ENCODE measurements at regions not wholly inside any gene's neighbourhood (a gene's known extent, or its start where the extent isn't known, plus 50 kb on each side); places are given as distances from the start of the nearest gene placed in this dataset.

DNA sequence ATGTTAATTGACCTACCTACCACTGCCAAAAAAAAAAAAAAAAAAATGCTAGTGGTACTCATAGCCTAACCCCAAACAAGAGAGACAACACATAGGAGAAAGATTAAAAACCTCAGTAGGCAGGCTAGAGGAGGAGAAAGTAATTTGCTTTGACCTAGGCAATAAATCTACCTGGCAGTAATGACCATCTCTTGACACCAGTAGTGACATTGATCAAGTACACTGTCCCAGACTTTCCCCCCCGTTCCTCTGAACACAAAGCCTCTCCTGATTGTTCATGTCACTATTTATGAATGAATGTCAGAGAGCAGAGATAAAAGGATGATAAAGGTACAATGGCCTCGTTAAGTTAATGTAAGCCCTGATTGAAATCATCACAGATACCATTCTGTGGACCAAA lies 746.8 kb downstream of the CBLN4 start:
- no peak for TF ChIP-seq CTCF (IDR thresholded peaks at IDR 0.05; ENCODE audit: poor library complexity)
- TF ChIP-seq EZH2 (IDR thresholded peaks at IDR 0.05; ENCODE audit: borderline replicate concordance): no peak
